ENCODE measurements at regions not wholly inside any gene's neighbourhood (a gene's known extent, or its start where the extent isn't known, plus 50 kb on each side); places are given as distances from the start of the nearest gene placed in this dataset.

DNA sequence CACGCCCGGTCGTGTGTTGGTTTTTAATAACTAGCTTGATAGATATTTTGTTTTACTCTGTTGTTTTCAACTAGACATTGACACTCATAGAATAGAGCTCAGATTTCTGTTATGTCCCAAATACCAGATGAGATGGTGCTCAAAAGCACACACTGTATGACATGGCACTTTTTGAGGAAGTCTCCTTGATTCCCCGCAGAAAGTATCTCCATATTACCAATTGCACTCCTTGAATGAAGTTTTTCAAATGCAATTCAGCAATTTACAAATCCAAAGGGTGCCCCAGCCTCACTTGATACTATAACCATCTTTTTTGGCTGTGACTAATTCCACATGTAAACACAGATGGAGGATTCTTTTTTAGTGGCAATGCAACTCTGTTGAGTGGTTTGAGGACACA is 92.0 kb upstream of the IGF1R start:
- DNase-seq (ENCODE audit: low read depth in 1 of 2, low spot score in 1 of 2) = no peak
- Histone ChIP-seq H3K4me3 (replicated peaks; ENCODE audit: insufficient read depth, low read length) (no peak overlapping the region), H3K27ac (replicated peaks) (no peak overlapping the region), H3K27me3 (ENCODE audit: insufficient read depth, poor library complexity, severe bottlenecking) (peaks cover 6% of the 10 kb centered on the region)
- TF ChIP-seq, protein P1, sequence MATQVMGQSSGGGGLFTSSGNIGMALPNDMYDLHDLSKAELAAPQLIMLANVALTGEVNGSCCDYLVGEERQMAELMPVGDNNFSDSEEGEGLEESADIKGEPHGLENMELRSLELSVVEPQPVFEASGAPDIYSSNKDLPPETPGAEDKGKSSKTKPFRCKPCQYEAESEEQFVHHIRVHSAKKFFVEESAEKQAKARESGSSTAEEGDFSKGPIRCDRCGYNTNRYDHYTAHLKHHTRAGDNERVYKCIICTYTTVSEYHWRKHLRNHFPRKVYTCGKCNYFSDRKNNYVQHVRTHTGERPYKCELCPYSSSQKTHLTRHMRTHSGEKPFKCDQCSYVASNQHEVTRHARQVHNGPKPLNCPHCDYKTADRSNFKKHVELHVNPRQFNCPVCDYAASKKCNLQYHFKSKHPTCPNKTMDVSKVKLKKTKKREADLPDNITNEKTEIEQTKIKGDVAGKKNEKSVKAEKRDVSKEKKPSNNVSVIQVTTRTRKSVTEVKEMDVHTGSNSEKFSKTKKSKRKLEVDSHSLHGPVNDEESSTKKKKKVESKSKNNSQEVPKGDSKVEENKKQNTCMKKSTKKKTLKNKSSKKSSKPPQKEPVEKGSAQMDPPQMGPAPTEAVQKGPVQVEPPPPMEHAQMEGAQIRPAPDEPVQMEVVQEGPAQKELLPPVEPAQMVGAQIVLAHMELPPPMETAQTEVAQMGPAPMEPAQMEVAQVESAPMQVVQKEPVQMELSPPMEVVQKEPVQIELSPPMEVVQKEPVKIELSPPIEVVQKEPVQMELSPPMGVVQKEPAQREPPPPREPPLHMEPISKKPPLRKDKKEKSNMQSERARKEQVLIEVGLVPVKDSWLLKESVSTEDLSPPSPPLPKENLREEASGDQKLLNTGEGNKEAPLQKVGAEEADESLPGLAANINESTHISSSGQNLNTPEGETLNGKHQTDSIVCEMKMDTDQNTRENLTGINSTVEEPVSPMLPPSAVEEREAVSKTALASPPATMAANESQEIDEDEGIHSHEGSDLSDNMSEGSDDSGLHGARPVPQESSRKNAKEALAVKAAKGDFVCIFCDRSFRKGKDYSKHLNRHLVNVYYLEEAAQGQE (IDR thresholded peaks at IDR 0.05; ENCODE audit: insufficient replicate concordance, low read depth) = no peak
- TF ChIP-seq POLR2AphosphoS5 (IDR thresholded peaks at IDR 0.05; ENCODE audit: low read depth) (no peak), CTCF (IDR thresholded peaks at IDR 0.05; ENCODE audit: insufficient read depth, low read length) (no peak), GABPA (IDR thresholded peaks at IDR 0.05; ENCODE audit: low read depth) (no peak), SPI1 (IDR thresholded peaks at IDR 0.05; ENCODE audit: borderline replicate concordance, low read depth) (peak; percentile 10; the same call in 1 of the 2 replicates)

GRCh38 chr15:98560338-98560737 is 88.0 kb upstream of the IGF1R start:
- no peak for TF ChIP-seq SPI1 (IDR thresholded peaks at IDR 0.05; ENCODE audit: borderline replicate concordance, low read depth)
- TF ChIP-seq, protein P1 (IDR thresholded peaks at IDR 0.05; ENCODE audit: insufficient replicate concordance, low read depth) = no peak

DNA sequence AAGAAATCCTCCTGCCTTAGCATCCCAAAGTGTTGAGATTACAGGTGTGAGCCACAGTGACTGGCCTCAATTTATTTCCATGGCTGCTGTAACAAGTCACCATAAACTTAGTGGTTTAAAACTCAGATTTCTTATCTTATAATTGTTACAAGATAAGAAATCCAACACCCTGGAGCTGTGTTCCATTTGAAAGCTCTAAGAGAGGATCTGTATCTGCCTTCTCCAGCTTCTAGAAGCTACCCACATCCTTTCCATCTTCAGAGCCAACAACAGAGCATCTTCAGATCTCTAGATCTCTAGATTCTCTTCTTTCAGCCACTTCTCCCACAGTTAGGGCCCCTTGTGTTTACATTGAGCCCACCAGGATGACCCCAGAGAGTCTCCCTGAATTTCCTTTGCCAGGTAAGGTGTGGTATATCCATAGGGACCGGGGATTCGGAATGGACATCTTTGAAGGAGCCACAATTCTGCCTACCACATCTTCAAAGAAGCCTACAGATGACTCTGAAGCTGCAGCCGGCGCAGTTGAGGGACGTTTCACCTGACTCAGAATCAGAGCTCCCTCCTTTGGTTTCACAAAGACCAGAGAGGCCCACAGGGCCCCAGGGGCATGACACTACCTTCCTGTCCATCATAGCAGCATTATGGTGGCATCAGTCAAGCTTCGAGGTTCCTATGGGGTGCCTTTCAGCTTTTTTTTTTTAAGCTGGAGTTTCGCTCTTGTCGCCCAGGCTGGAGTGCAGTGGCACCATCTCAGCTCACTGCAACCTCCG is 87.0 kb upstream of the IGF1R start:
- TF ChIP-seq GABPA (IDR thresholded peaks at IDR 0.05; ENCODE audit: low read depth) = no peak
- TF ChIP-seq, protein P1 (IDR thresholded peaks at IDR 0.05; ENCODE audit: insufficient replicate concordance, low read depth) = no peak
- TF ChIP-seq POLR2AphosphoS5 (IDR thresholded peaks at IDR 0.05; ENCODE audit: low read depth) = no peak
- TF ChIP-seq CTCF (IDR thresholded peaks at IDR 0.05; ENCODE audit: insufficient read depth, low read length) = no peak
- no peak for TF ChIP-seq SPI1 (IDR thresholded peaks at IDR 0.05; ENCODE audit: borderline replicate concordance, low read depth)
- Histone ChIP-seq H3K27ac (replicated peaks) (no peak overlapping the region), H3K27me3 (ENCODE audit: insufficient read depth, poor library complexity, severe bottlenecking) (peaks cover 2% of the 10 kb centered on the region), H3K4me3 (replicated peaks; ENCODE audit: insufficient read depth, low read length) (no peak overlapping the region)
- DNase-seq (ENCODE audit: low read depth in 1 of 2, low spot score in 1 of 2) = no peak

More at GRCh38 chr15:98560338-98560737, 88.0 kb upstream of the IGF1R start:
- Histone ChIP-seq H3K27ac (replicated peaks) (no peak overlapping the region), H3K27me3 (ENCODE audit: insufficient read depth, poor library complexity, severe bottlenecking) (peaks cover 2% of the 10 kb centered on the region), H3K4me3 (replicated peaks; ENCODE audit: insufficient read depth, low read length) (no peak overlapping the region)
- DNase-seq (ENCODE audit: low read depth in 1 of 2, low spot score in 1 of 2) = no peak
